Neural progenitor cell (in vitro differentiated cells): ENCODE measurements at regions not wholly inside any gene's neighbourhood (a gene's known extent, or its start where the extent isn't known, plus 50 kb on each side); places are given as distances from the start of the nearest gene placed in this dataset.

Experiments
- DNase-seq: peaks from one replicate; pipeline ENCODE4 v3.0.0-alpha.2; 2016; ENCODE audit warnings: low spot score
- H2AFZ ChIP-seq: fragments of 200-600 bp; sonication (generic); replicated peaks from 2 replicates; pipeline ENCODE4 v1.6.1; 2016; ENCODE audit warnings: antibody characterized with exemption
- H3F3A ChIP-seq: fragments of 200-600 bp; sonication (generic); 2 replicates; pipeline ENCODE4 v1.6.1; 2016; ENCODE audit warnings: antibody characterized with exemption, low read depth
- H3K27ac ChIP-seq: fragments of 200-600 bp; sonication (generic); 2 replicates; pipeline ENCODE4 v1.5.1; 2016; ENCODE audit warnings: mild to moderate bottlenecking
- H3K27me3 ChIP-seq: fragments of 200-600 bp; sonication (generic); 2 replicates; pipeline ENCODE4 v1.6.1; 2016; ENCODE audit warnings: mild to moderate bottlenecking, moderate library complexity
- H3K36me3 ChIP-seq: fragments of 200-600 bp; sonication (generic); 2 replicates; pipeline ENCODE4 v1.5.1; 2016
- H3K4me1 ChIP-seq: fragments of 200-600 bp; sonication (generic); 2 replicates; pipeline ENCODE4 v1.6.1; 2016; ENCODE audit warnings: mixed run types
- H3K4me2 ChIP-seq: fragments of 200-600 bp; sonication (generic); 2 replicates; pipeline ENCODE4 v1.6.1; 2016
- H3K4me3 ChIP-seq: fragments of 200-600 bp; sonication (generic); 2 replicates; pipeline ENCODE4 v1.5.1; 2016
- H3K79me2 ChIP-seq: fragments of 200-600 bp; sonication (generic); 2 replicates; pipeline ENCODE4 v1.6.1; 2016; ENCODE audit warnings: low read depth
- H3K9ac ChIP-seq: fragments of 200-600 bp; sonication (generic); 2 replicates; pipeline ENCODE4 v1.6.1; 2016
- H3K9me3 ChIP-seq: fragments of 200-600 bp; sonication (generic); 2 replicates; pipeline ENCODE4 v1.5.1; 2016; ENCODE audit warnings: low read depth
- H4K20me1 ChIP-seq: fragments of 200-600 bp; sonication (generic); 2 replicates; pipeline ENCODE4 v1.6.1; 2016; ENCODE audit warnings: low read depth
- H3K27ac Mint-ChIP-seq: 3 replicates; pipeline ENCODE4 v1.8.0; 2021; ENCODE audit warnings: mixed read lengths
- H3K27me3 Mint-ChIP-seq: 2 replicates; pipeline ENCODE4 v1.8.0; 2022; ENCODE audit warnings: low read depth, mild to moderate bottlenecking, inconsistent platforms, moderate library complexity, mixed read lengths; ENCODE audit not compliant: insufficient read depth
- H3K36me3 Mint-ChIP-seq: 3 replicates; pipeline ENCODE4 v1.8.0; 2021; ENCODE audit warnings: mixed read lengths
- H3K4me1 Mint-ChIP-seq: 3 replicates; pipeline ENCODE4 v1.8.0; 2021; ENCODE audit warnings: mixed read lengths
- H3K4me3 Mint-ChIP-seq: 3 replicates; pipeline ENCODE4 v1.8.0; 2021; ENCODE audit warnings: mild to moderate bottlenecking, moderate library complexity, mixed read lengths
- H3K9me3 Mint-ChIP-seq: 3 replicates; pipeline ENCODE4 v1.8.0; 2020; ENCODE audit warnings: mixed read lengths
- CTCF ChIP-seq: fragments of 200-600 bp; sonication (generic); IDR thresholded peaks from 2 replicates; pipeline ENCODE4 v1.5.1; 2017; ENCODE audit warnings: antibody characterized with exemption, mild to moderate bottlenecking
- EZH2 ChIP-seq: fragments of 200-600 bp; sonication (generic); IDR thresholded peaks from 2 replicates; pipeline ENCODE4 v1.6.1; 2017; ENCODE audit warnings: antibody characterized with exemption, mild to moderate bottlenecking, moderate library complexity
- EZH2phosphoT487 ChIP-seq: fragments of 200-600 bp; sonication (generic); IDR thresholded peaks from 2 replicates; pipeline ENCODE4 v1.6.1; 2017; ENCODE audit warnings: antibody characterized with exemption

GRCh38 chr3:81378552-81379293 is 382.7 kb downstream of the GBE1 start:
- H3K27ac Mint-ChIP-seq: no peak overlapping the region
- no peaks in the 10 kb centered on the region for H3K4me1 Mint-ChIP-seq
- no peak for TF ChIP-seq EZH2phosphoT487
- no peak for TF ChIP-seq EZH2
- TF ChIP-seq CTCF: no peak
- H3K27ac ChIP-seq: no peak overlapping the region
- no peak overlapping the region for H3K4me3 ChIP-seq
- no peaks in the 10 kb centered on the region for H3K9me3 Mint-ChIP-seq
- no peaks in the 10 kb centered on the region for H3K27me3 Mint-ChIP-seq
- no peaks in the 10 kb centered on the region for H4K20me1 ChIP-seq
- H3K36me3 ChIP-seq: no peaks in the 10 kb centered on the region
- no peak overlapping the region for H3K9ac ChIP-seq
- no peak overlapping the region for H3K4me3 Mint-ChIP-seq
- DNase-seq: no peak
- no peaks in the 10 kb centered on the region for H3K36me3 Mint-ChIP-seq
- no peaks in the 10 kb centered on the region for H3F3A ChIP-seq
- H3K79me2 ChIP-seq: no peaks in the 10 kb centered on the region
- no peaks in the 10 kb centered on the region for H3K4me1 ChIP-seq
- H3K4me2 ChIP-seq: no peak overlapping the region
- no peak overlapping the region for H2AFZ ChIP-seq
- no peaks in the 10 kb centered on the region for H3K9me3 ChIP-seq
- no peaks in the 10 kb centered on the region for H3K27me3 ChIP-seq

DNA sequence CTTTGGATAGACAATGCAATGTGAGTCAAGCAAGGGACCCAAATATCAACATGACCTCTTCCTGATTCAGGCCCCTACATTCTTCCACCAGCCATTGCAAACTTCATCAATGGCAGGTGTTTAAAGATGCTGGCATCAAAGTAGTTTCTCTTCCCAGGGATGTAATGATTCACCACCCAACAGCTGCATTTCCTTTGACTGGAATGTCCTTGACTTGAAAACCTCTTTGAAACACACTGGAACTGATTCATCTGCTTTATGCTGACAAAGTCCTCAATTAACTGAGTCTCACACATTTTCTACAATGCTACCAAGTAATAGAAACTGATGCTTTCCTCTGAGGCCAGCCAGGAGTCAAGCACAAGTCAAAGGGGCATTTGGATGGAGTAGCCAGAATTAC is 385.5 kb downstream of the GBE1 start:
- H3F3A ChIP-seq: no peaks in the 10 kb centered on the region
- Mint-ChIP-seq H3K4me1 (no peaks in the 10 kb centered on the region), H3K27me3 (no peaks in the 10 kb centered on the region), H3K9me3 (no peaks in the 10 kb centered on the region), H3K4me3 (no peak overlapping the region), H3K27ac (no peak overlapping the region), H3K36me3 (no peaks in the 10 kb centered on the region)
- H3K27ac ChIP-seq: no peak overlapping the region
- H3K79me2 ChIP-seq: no peaks in the 10 kb centered on the region
- no peak for DNase-seq
- no peak for TF ChIP-seq CTCF
- TF ChIP-seq EZH2: no peak
- TF ChIP-seq EZH2phosphoT487: no peak
- no peak overlapping the region for H2AFZ ChIP-seq
- no peak overlapping the region for H3K9ac ChIP-seq
- H4K20me1 ChIP-seq: no peaks in the 10 kb centered on the region
- no peaks in the 10 kb centered on the region for H3K27me3 ChIP-seq
- H3K9me3 ChIP-seq: no peaks in the 10 kb centered on the region
- no peaks in the 10 kb centered on the region for H3K4me1 ChIP-seq
- no peaks in the 10 kb centered on the region for H3K36me3 ChIP-seq
- H3K4me3 ChIP-seq: no peak overlapping the region
- no peak overlapping the region for H3K4me2 ChIP-seq

GRCh38 chr3:81364411-81364810 is 397.0 kb downstream of the GBE1 start:
- no peaks in the 10 kb centered on the region for H3K79me2 ChIP-seq
- H3K4me3 ChIP-seq: no peak overlapping the region
- Mint-ChIP-seq H3K4me3 (no peak overlapping the region), H3K27ac (no peak overlapping the region), H3K36me3 (no peaks in the 10 kb centered on the region), H3K27me3 (no peaks in the 10 kb centered on the region), H3K9me3 (peaks cover 2% of the 10 kb centered on the region), H3K4me1 (no peaks in the 10 kb centered on the region)
- H2AFZ ChIP-seq: no peak overlapping the region
- H3K4me1 ChIP-seq: no peaks in the 10 kb centered on the region
- no peaks in the 10 kb centered on the region for H3F3A ChIP-seq
- no peaks in the 10 kb centered on the region for H4K20me1 ChIP-seq
- no peaks in the 10 kb centered on the region for H3K36me3 ChIP-seq
- no peak for TF ChIP-seq EZH2
- no peak for TF ChIP-seq EZH2phosphoT487
- no peak for TF ChIP-seq CTCF
- DNase-seq: no peak
- H3K4me2 ChIP-seq: no peak overlapping the region
- H3K27ac ChIP-seq: no peak overlapping the region
- peaks cover 7% of the 10 kb centered on the region for H3K9me3 ChIP-seq
- H3K27me3 ChIP-seq: no peaks in the 10 kb centered on the region
- no peak overlapping the region for H3K9ac ChIP-seq
